GM23338 (cell line): ENCODE measurements at regions not wholly inside any gene's neighbourhood (a gene's known extent, or its start where the extent isn't known, plus 50 kb on each side); places are given as distances from the start of the nearest gene placed in this dataset.

ENCODE experiments used
- ATAC-seq: fragments of 200-7000 bp; cut with Tn5 transposase; 3 replicates; pipeline ENCODE4 v1.9.1; 2020
- DNase-seq: peaks from one replicate; pipeline ENCODE4 v3.0.0-alpha.2; 2015; ENCODE audit warnings: low spot score
- H2AFZ ChIP-seq: fragments of 200-600 bp; sonication (generic); 2 replicates; pipeline ENCODE4 v1.8.0; 2016; ENCODE audit warnings: antibody characterized with exemption, mild to moderate bottlenecking, moderate library complexity
- H3F3A ChIP-seq: fragments of 200-600 bp; sonication (generic); replicated peaks from 2 replicates; pipeline ENCODE4 v1.8.0; 2017; ENCODE audit warnings: antibody characterized with exemption, mixed run types, low read depth
- H3K27ac ChIP-seq: fragments of 200-600 bp; sonication (generic); 2 replicates; pipeline ENCODE4 v1.6.1; 2016; ENCODE audit warnings: low read depth
- H3K27me3 ChIP-seq: fragments of 200-600 bp; sonication (generic); 2 replicates; pipeline ENCODE4 v1.8.0; 2016; ENCODE audit warnings: mild to moderate bottlenecking, mixed run types, moderate library complexity; ENCODE audit not compliant: insufficient read depth
- H3K36me3 ChIP-seq: fragments of 200-600 bp; sonication (generic); 2 replicates; pipeline ENCODE4 v1.8.0; 2016; ENCODE audit warnings: mild to moderate bottlenecking; ENCODE audit not compliant: insufficient read depth
- H3K4me1 ChIP-seq: fragments of 200-600 bp; sonication (generic); 2 replicates; pipeline ENCODE4 v1.8.0; 2016; ENCODE audit warnings: mild to moderate bottlenecking, moderate library complexity; ENCODE audit not compliant: insufficient read depth
- H3K4me2 ChIP-seq: fragments of 200-600 bp; sonication (generic); 2 replicates; pipeline ENCODE4 v1.7.1; 2017; ENCODE audit warnings: mixed run types
- H3K4me3 ChIP-seq: fragments of 200-600 bp; sonication (generic); 2 replicates; pipeline ENCODE4 v1.6.1; 2016; ENCODE audit warnings: mixed run types
- H3K79me2 ChIP-seq: fragments of 200-600 bp; sonication (generic); replicated peaks from 2 replicates; pipeline ENCODE4 v1.8.0; 2017; ENCODE audit warnings: mild to moderate bottlenecking; ENCODE audit not compliant: insufficient read depth
- H3K9me2 ChIP-seq: fragments of 200-600 bp; sonication (generic); 2 replicates; pipeline ENCODE4 v1.8.0; 2017; ENCODE audit not compliant: insufficient read depth
- H4K20me1 ChIP-seq: fragments of 200-600 bp; sonication (generic); replicated peaks from 2 replicates; pipeline ENCODE4 v1.8.0; 2017; ENCODE audit warnings: mild to moderate bottlenecking; ENCODE audit not compliant: insufficient read depth
- H3K27ac Mint-ChIP-seq: 2 replicates; pipeline ENCODE4 v1.8.0; 2020; ENCODE audit warnings: inconsistent platforms, mild to moderate bottlenecking, moderate library complexity, mixed read lengths
- H3K27me3 Mint-ChIP-seq: 3 replicates; pipeline ENCODE4 v1.8.0; 2022; ENCODE audit warnings: low read depth, mild to moderate bottlenecking, moderate library complexity, mixed read lengths, inconsistent platforms; ENCODE audit not compliant: insufficient read depth, poor library complexity
- H3K36me3 Mint-ChIP-seq: 3 replicates; pipeline ENCODE4 v1.8.0; 2021; ENCODE audit warnings: low read depth, mild to moderate bottlenecking, inconsistent platforms, moderate library complexity, mixed read lengths
- H3K4me1 Mint-ChIP-seq: 3 replicates; pipeline ENCODE4 v1.8.0; 2020; ENCODE audit warnings: mild to moderate bottlenecking, inconsistent platforms, mixed read lengths
- H3K4me3 Mint-ChIP-seq: 3 replicates; pipeline ENCODE4 v1.8.0; 2021; ENCODE audit warnings: moderate library complexity, mild to moderate bottlenecking, inconsistent platforms, mixed read lengths
- H3K9me3 Mint-ChIP-seq: 3 replicates; pipeline ENCODE4 v1.8.0; 2020; ENCODE audit warnings: moderate library complexity, mild to moderate bottlenecking, inconsistent platforms, mixed read lengths
- CREB1 ChIP-seq: fragments of 250-450 bp; sonication (Bioruptor Pico); IDR thresholded peaks from 2 replicates; pipeline ENCODE4 v1.5.0; 2020; ENCODE audit warnings: low read depth, mild to moderate bottlenecking, moderate library complexity
- ETS1 ChIP-seq: IDR thresholded peaks from 2 replicates; pipeline ENCODE4 v1.6.1; 2016; ENCODE audit warnings: antibody characterized with exemption
- EZH2 ChIP-seq: fragments of 200-600 bp; sonication (generic); IDR thresholded peaks from one replicate; pipeline ENCODE4 v1.8.0; 2017; ENCODE audit warnings: antibody characterized with exemption, mild to moderate bottlenecking, low read depth; ENCODE audit not compliant: unreplicated experiment
- EZH2phosphoT487 ChIP-seq: fragments of 200-600 bp; sonication (generic); IDR thresholded peaks from one replicate; pipeline ENCODE4 v1.8.1; 2018; ENCODE audit warnings: antibody characterized with exemption; ENCODE audit not compliant: unreplicated experiment
- NANOG ChIP-seq: IDR thresholded peaks from 2 replicates; pipeline ENCODE4 v1.6.1; 2016; ENCODE audit warnings: antibody characterized with exemption, borderline replicate concordance
- POLR2AphosphoS5 ChIP-seq: IDR thresholded peaks from 2 replicates; pipeline ENCODE4 v1.6.1; 2016; ENCODE audit warnings: antibody characterized with exemption, low read depth
- REST ChIP-seq: IDR thresholded peaks from one replicate; pipeline ENCODE4 v1.6.1; 2018; ENCODE audit warnings: antibody characterized with exemption; ENCODE audit not compliant: unreplicated experiment
- ZNF114 ChIP-seq: fragments of 250-450 bp; sonication (Bioruptor Pico); IDR thresholded peaks from 2 replicates; pipeline ENCODE4 v1.5.0; 2020; ENCODE audit warnings: mild to moderate bottlenecking, moderate library complexity
- ZNF462 ChIP-seq: fragments of 250-450 bp; sonication (Bioruptor Pico); IDR thresholded peaks from 2 replicates; pipeline ENCODE4 v1.5.0; 2020; ENCODE audit warnings: mild to moderate bottlenecking, moderate library complexity

GRCh38 chr14:89491711-89492381 lies 74.8 kb upstream of the FOXN3 start (continued):
- no peak for TF ChIP-seq ETS1
- TF ChIP-seq REST: no peak

GRCh38 chr14:89490466-89490865 lies 73.4 kb upstream of the FOXN3 start:
- no peak for TF ChIP-seq POLR2AphosphoS5
- no peak for TF ChIP-seq EZH2phosphoT487
- TF ChIP-seq CREB1: no peak
- no peak for TF ChIP-seq ZNF114 (CRISPR knock-in tag)
- no peak for TF ChIP-seq EZH2
- TF ChIP-seq NANOG: no peak
- TF ChIP-seq ZNF462 (CRISPR knock-in tag): no peak
- TF ChIP-seq ETS1: no peak
- peaks cover 54% of the 10 kb centered on the region for H3K4me1 ChIP-seq
- H2AFZ ChIP-seq: no peak overlapping the region
- peaks cover 74% of the 10 kb centered on the region for H3K4me1 Mint-ChIP-seq
- no peaks in the 10 kb centered on the region for H3K36me3 ChIP-seq
- H3K4me3 ChIP-seq: no peak overlapping the region
- peaks cover 11% of the 10 kb centered on the region for H3K36me3 Mint-ChIP-seq
- H3F3A ChIP-seq: peaks cover 4% of the 10 kb centered on the region; the same call in 1 of the 2 replicates
- H3K27me3 ChIP-seq: no peaks in the 10 kb centered on the region
- H3K4me2 ChIP-seq: no peak overlapping the region; the same call in 1 of the 2 replicates
- H3K27ac Mint-ChIP-seq: peak overlapping the region; percentile 45; the same call in 1 of the 2 replicates
- H3K27me3 Mint-ChIP-seq: peaks cover 9% of the 10 kb centered on the region
- peak overlapping the region; percentile 5; the same call in 1 of the 2 replicates for H3K27ac ChIP-seq
- ATAC-seq (peak; percentile 31; the same call in 2 of the 3 replicates), DNase-seq (no peak)
- H4K20me1 ChIP-seq: peaks cover 5% of the 10 kb centered on the region
- no peaks in the 10 kb centered on the region for H3K9me3 Mint-ChIP-seq
- H3K9me2 ChIP-seq: 0 out of 2 replicates have a peak, but pooled peaks cover 2% of the 10 kb centered on the region
- H3K79me2 ChIP-seq: peaks cover 94% of the 10 kb centered on the region
- no peak overlapping the region for H3K4me3 Mint-ChIP-seq
